GM10266 (cell line): ENCODE measurements at regions not wholly inside any gene's neighbourhood (a gene's known extent, or its start where the extent isn't known, plus 50 kb on each side); places are given as distances from the start of the nearest gene placed in this dataset.

Source experiments
- DNase-seq: peaks from one replicate; pipeline ENCODE4 v3.0.0; 2012; ENCODE audit errors: extremely low spot score
- TF ChIP-seq, protein P1 (sequence below): IDR thresholded peaks from 2 replicates; pipeline ENCODE4 v1.5.1; 2012; ENCODE audit warnings: mild to moderate bottlenecking, low read depth; ENCODE audit not compliant: control insufficient read depth, insufficient read depth; ENCODE audit errors: missing control alignments

DNA sequence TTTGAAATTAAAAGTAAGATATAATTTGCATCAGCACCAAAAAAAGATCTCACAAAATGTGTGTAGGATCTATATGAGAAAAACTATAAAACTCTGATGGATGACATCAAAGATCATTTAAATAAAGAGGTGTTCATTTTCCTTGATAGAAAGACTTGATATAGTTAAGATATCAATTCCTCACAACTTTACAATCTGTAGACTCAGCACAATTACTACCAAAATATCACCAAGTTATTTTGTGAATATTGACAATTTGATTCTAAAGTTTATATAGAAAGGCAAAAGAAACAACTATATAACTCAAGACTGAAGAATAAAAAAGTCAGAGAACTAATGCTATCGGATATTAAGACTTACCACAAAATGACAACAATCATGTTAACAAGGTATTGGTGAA, 638.9 kb downstream of the HS3ST4 start:
- TF ChIP-seq, protein P1, sequence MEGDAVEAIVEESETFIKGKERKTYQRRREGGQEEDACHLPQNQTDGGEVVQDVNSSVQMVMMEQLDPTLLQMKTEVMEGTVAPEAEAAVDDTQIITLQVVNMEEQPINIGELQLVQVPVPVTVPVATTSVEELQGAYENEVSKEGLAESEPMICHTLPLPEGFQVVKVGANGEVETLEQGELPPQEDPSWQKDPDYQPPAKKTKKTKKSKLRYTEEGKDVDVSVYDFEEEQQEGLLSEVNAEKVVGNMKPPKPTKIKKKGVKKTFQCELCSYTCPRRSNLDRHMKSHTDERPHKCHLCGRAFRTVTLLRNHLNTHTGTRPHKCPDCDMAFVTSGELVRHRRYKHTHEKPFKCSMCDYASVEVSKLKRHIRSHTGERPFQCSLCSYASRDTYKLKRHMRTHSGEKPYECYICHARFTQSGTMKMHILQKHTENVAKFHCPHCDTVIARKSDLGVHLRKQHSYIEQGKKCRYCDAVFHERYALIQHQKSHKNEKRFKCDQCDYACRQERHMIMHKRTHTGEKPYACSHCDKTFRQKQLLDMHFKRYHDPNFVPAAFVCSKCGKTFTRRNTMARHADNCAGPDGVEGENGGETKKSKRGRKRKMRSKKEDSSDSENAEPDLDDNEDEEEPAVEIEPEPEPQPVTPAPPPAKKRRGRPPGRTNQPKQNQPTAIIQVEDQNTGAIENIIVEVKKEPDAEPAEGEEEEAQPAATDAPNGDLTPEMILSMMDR = no peak
- no peak for DNase-seq

GRCh38 chr16:26334218-26335111, 642.7 kb downstream of the HS3ST4 start:
- TF ChIP-seq, protein P1 = no peak
- DNase-seq = no peak

DNA sequence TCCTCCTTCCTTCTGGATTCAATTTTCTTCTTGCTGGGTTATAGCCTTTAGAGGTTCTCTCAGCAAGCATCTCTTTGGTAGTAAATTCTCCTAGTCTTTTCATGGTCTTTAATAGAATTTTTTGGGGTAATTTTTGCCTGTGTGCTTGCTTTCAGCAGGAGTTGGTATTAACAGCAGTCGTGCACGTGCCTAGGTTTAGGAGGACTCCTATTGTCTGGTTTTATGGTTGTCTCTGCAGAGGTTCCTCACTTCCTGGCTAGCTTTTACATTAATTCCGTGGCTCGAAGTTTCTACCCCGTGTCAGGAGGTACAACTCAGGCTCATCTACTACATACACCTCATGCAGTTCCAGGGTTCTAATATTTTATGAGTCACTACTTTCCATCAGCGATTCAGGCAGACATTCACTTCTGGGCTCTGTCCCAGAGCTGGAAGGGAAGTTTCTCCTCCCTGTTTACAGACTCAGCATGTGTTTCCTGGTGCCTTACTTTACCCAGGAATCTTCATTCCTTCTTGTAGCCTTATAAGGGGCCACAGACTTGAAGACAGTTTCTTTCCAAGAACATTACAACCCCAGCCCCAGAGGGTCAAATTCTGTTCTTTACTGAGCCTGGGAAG, 643.6 kb downstream of the HS3ST4 start:
- TF ChIP-seq, protein P1 = no peak
- DNase-seq = no peak

- DNase-seq = no peak
- TF ChIP-seq, protein P1 = no peak
These were observed 650.9 kb downstream of the HS3ST4 start for GRCh38 chr16:26342621-26343020.

DNA sequence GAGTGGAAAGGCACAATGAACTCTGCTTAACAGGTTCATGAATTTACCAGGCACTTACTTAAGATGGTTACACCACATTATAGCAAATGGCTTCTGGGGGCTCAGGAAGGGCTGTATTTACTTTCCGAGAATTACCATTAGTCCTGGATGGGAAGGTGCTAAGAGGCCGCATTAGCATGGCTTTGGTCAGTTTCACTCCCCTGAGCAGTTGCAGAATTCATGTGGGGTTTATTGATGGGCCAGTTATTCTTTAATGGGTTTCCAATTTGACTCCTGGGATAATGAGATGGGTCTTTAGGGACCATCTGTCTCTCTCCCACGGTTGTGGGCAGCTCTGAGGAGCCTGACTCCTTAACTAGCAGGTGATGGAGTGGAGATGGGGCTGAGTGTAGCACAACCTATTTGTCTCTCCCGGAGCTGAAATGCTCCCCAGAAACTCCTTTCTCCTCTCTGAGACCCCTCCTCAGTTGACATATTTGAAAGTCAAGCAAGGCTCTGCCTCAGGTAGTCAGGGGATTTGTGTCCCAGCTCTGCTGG, 652.5 kb downstream of the HS3ST4 start:
- TF ChIP-seq, protein P1 = no peak
- no peak for DNase-seq

GRCh38 chr16:26344976-26345375, 653.2 kb downstream of the HS3ST4 start:
- TF ChIP-seq, protein P1 = no peak
- no peak for DNase-seq

DNA sequence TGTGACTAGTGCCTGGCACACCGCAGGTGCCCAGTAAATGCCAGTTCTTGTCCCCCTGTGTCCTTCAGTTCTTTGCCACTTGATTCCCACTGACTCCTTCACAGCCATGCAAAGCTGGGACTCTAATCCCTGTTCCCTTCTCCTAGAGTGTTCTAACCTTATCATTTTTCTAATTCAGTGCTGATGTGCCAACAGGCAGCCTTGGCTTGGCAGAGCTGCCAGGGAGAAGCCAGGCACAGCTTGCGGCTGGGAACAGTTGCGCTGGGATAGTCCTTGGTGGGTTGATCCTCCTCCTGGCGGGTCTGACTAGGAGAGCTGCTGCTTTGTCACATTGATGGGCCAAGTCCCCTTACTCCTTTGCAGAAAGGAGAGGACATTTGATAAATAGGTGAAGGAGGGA, 654.2 kb downstream of the HS3ST4 start:
- TF ChIP-seq, protein P1 = no peak
- no peak for DNase-seq
